Suprapubic skin (tissue), 4 donors: ENCODE measurements at regions not wholly inside any gene's neighbourhood (a gene's known extent, or its start where the extent isn't known, plus 50 kb on each side); places are given as distances from the start of the nearest gene placed in this dataset.

ENCODE experiments used
- EP300 ChIP-seq: sonication (generic); formaldehyde crosslinking; IDR thresholded peaks from one replicate; pipeline ENCODE4 v1.6.1; 2017; ENCODE audit warnings: antibody characterized with exemption
- POLR2A ChIP-seq, 2 donors: fragments of 450-650 bp; IDR thresholded peaks; one replicate each; pipeline ENCODE4 v1.6.1; 2017; ENCODE audit warnings: antibody characterized with exemption in 2 of 2, mild to moderate bottlenecking in 2 of 2, moderate library complexity in 2 of 2
- POLR2AphosphoS5 ChIP-seq, 3 donors: sonication (generic); formaldehyde crosslinking; IDR thresholded peaks; one replicate each; pipeline ENCODE4 v1.6.1; 2017; ENCODE audit warnings: antibody characterized with exemption in 3 of 3
- TF ChIP-seq, protein P1 (sequence below), 2 donors: fragments of 200-600 bp in 1 of 2; fragments of 450-650 bp in 1 of 2; sonication (generic) in 1 of 2; IDR thresholded peaks; one replicate each; pipeline ENCODE4 v1.5.1; 2016 to 2019; ENCODE audit warnings: antibody characterized with exemption in 2 of 2, mild to moderate bottlenecking in 1 of 2, moderate library complexity in 1 of 2

DNA sequence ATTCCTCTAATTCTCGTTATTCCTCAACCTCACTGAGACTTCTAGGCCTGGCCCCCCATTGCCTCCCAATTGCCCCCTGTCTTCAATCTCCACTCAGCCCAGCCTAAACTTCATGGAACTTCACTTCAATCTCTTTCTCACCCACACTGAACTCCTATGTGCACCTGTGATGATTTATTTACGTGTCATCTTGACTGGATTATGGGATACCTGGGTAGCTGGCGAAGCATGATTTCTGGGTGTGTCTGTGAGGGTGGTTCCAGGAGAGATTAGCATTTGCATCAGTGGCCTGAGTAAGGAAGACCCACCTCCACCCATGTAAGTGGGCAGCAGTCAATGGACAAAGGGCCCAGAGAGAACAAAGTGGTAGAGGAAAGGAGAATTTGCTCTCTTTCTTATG lies 587.0 kb downstream of the NPHP4 start:
- TF ChIP-seq, protein P1, sequence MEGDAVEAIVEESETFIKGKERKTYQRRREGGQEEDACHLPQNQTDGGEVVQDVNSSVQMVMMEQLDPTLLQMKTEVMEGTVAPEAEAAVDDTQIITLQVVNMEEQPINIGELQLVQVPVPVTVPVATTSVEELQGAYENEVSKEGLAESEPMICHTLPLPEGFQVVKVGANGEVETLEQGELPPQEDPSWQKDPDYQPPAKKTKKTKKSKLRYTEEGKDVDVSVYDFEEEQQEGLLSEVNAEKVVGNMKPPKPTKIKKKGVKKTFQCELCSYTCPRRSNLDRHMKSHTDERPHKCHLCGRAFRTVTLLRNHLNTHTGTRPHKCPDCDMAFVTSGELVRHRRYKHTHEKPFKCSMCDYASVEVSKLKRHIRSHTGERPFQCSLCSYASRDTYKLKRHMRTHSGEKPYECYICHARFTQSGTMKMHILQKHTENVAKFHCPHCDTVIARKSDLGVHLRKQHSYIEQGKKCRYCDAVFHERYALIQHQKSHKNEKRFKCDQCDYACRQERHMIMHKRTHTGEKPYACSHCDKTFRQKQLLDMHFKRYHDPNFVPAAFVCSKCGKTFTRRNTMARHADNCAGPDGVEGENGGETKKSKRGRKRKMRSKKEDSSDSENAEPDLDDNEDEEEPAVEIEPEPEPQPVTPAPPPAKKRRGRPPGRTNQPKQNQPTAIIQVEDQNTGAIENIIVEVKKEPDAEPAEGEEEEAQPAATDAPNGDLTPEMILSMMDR (IDR thresholded peaks at IDR 0.05) = no peak
- TF ChIP-seq POLR2AphosphoS5 (IDR thresholded peaks at IDR 0.05) (no peak), POLR2A (IDR thresholded peaks at IDR 0.05) (no peak), EP300 (no peak)
